22Rv1 (cell line): ENCODE measurements at regions not wholly inside any gene's neighbourhood (a gene's known extent, or its start where the extent isn't known, plus 50 kb on each side); places are given as distances from the start of the nearest gene placed in this dataset.

ENCODE experiments used
- CTCF ChIP-seq: fragments of 450-650 bp; IDR thresholded peaks from 2 replicates; pipeline ENCODE4 v1.5.1; 2017; ENCODE audit warnings: mild to moderate bottlenecking
- ZFX ChIP-seq: fragments of 450-650 bp; IDR thresholded peaks from 2 replicates; pipeline ENCODE4 v1.6.1; 2017; ENCODE audit warnings: antibody characterized with exemption, borderline replicate concordance

GRCh38 chr1:36638268-36638667 is 155.6 kb upstream of the CSF3R start:
- no peak for TF ChIP-seq CTCF
- no peak for TF ChIP-seq ZFX
